Body of pancreas (tissue), 4 donors: ENCODE measurements at regions not wholly inside any gene's neighbourhood (a gene's known extent, or its start where the extent isn't known, plus 50 kb on each side); places are given as distances from the start of the nearest gene placed in this dataset.

Source experiments
- POLR2A ChIP-seq, 3 donors: fragments of 450-650 bp; IDR thresholded peaks; one replicate each; pipeline ENCODE4 v1.6.1; 2016; ENCODE audit warnings: antibody characterized with exemption in 3 of 3, mild to moderate bottlenecking in 2 of 3
- TF ChIP-seq, protein P1 (sequence below), 7 experiments: fragments of 450-650 bp in 4 of 7; fragments of 200-600 bp in 3 of 7; sonication (generic) in 3 of 7; IDR thresholded peaks; one replicate each; pipeline ENCODE4 v1.5.1; 2016 to 2019; ENCODE audit warnings: antibody characterized with exemption in 7 of 7

DNA sequence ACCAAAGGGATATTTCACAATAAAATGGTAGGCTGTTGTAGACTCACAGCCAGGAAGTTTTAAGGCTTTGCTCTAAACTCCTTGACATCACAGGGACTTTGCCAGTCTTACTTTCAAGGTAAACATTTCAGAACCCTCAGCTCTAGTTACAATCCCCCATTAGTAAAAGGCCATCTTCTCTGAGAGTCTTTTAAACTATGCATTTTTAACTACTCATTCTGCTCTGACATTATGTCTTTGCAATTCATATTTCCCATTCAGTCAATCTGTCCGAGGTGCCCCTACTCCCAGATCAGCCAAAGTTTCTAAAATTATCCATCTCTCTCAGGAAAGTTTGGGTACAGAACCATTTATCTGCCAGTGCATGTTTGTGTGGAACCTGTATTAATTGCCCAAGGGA lies 1094.1 kb downstream of the TDRD15 start:
- TF ChIP-seq, protein P1, sequence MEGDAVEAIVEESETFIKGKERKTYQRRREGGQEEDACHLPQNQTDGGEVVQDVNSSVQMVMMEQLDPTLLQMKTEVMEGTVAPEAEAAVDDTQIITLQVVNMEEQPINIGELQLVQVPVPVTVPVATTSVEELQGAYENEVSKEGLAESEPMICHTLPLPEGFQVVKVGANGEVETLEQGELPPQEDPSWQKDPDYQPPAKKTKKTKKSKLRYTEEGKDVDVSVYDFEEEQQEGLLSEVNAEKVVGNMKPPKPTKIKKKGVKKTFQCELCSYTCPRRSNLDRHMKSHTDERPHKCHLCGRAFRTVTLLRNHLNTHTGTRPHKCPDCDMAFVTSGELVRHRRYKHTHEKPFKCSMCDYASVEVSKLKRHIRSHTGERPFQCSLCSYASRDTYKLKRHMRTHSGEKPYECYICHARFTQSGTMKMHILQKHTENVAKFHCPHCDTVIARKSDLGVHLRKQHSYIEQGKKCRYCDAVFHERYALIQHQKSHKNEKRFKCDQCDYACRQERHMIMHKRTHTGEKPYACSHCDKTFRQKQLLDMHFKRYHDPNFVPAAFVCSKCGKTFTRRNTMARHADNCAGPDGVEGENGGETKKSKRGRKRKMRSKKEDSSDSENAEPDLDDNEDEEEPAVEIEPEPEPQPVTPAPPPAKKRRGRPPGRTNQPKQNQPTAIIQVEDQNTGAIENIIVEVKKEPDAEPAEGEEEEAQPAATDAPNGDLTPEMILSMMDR (IDR thresholded peaks at IDR 0.05), result no peak
- TF ChIP-seq POLR2A (IDR thresholded peaks at IDR 0.05), result no peak
